ENCODE measurements at regions not wholly inside any gene's neighbourhood (a gene's known extent, or its start where the extent isn't known, plus 50 kb on each side); places are given as distances from the start of the nearest gene placed in this dataset.
"Not testable (repeated sequence)": the region's sequence is repeated elsewhere in the genome, so short reads cannot be mapped to it uniquely, and the experiment has no call there.

GRCh38 chr5:100421360-100421759 lies 113.8 kb upstream of the FAM174A start:
- H3K4me1 Mint-ChIP-seq: no peaks in the 10 kb centered on the region
- no peak overlapping the region for H3K4me3 Mint-ChIP-seq
- CTCF ChIA-PET: no interaction called here
- H3K27ac Mint-ChIP-seq: no peak overlapping the region
- peaks cover 14% of the 10 kb centered on the region for H3K9me3 Mint-ChIP-seq
- H3K36me3 Mint-ChIP-seq: no peaks in the 10 kb centered on the region
- no peak for DNase-seq
- H3K27me3 Mint-ChIP-seq: no peaks in the 10 kb centered on the region

DNA sequence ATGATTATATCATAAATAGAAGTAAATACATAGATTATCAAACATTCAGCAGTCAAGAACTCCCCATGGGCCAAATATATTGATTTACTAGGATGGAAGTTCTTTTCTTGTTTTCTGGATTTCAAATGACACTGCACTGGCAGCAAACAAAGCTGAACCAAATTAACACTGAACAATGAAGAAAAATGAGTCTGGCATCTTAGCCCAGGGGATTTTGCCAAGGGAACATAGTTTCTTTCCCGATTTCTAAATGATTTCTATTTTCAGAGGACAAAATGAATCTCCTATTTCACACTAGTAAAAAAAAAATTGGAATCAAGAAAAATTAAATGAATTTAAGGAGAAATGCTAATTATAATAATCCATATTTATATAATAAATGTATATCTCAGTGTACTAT lies 116.9 kb upstream of the FAM174A start:
- H3K36me3 Mint-ChIP-seq: no peaks in the 10 kb centered on the region
- no peaks in the 10 kb centered on the region for H3K9me3 Mint-ChIP-seq
- CTCF ChIA-PET: no interaction called here
- no peaks in the 10 kb centered on the region for H3K4me1 Mint-ChIP-seq
- H3K4me3 Mint-ChIP-seq: no peak overlapping the region
- DNase-seq: no peak
- no peaks in the 10 kb centered on the region for H3K27me3 Mint-ChIP-seq
- no peak overlapping the region for H3K27ac Mint-ChIP-seq

DNA sequence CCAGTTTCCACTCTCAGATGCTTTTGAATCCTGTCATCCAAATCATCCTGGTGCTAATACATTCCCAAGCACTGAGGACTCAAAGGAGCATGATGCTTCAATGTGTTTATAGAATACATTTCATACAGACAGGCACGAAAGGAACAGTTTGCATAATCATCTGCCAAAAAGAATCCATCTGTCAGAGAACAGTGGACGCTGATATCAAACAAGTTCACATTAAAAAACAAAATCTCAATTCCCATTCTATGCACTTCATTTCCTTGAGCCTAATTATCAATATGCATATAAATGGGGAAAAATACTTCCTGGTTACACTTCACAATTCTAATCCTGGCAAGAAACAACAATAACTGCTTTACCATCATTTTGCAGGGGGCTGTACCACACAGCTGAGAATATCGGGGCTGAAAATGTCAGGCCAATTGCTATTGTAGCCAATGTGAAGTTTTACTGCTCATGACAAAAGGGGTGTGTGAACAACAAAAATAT lies 125.5 kb upstream of the FAM174A start:
- CTCF ChIA-PET: no interaction called here
- H3K9me3 Mint-ChIP-seq: no peaks in the 10 kb centered on the region
- no peaks in the 10 kb centered on the region for H3K4me1 Mint-ChIP-seq
- no peak for DNase-seq
- no peak overlapping the region for H3K27ac Mint-ChIP-seq
- no peaks in the 10 kb centered on the region for H3K27me3 Mint-ChIP-seq
- H3K36me3 Mint-ChIP-seq: no peaks in the 10 kb centered on the region
- H3K4me3 Mint-ChIP-seq: no peak overlapping the region

DNA sequence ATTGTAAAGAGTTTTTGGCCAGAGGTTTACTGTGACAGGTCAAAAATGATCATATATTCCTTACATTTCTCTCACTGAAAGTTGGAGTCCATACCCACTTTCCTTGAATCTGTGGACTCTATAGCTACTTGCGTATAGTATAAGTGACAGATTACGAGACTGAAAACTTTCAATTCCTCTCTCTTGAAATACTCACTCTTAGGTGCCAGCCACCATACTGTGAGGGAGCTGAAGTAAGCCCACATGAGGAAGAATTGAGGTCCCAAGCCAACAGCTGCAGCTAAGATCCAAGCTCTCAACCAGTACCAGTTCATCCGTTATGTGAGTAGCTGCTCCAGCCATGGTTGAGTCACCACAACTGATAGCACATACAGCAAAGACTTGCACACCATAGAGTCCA lies 128.1 kb upstream of the FAM174A start:
- no peaks in the 10 kb centered on the region for H3K9me3 Mint-ChIP-seq
- CTCF ChIA-PET: no interaction called here
- no peak overlapping the region for H3K4me3 Mint-ChIP-seq
- DNase-seq: no peak
- no peak overlapping the region for H3K27ac Mint-ChIP-seq
- no peaks in the 10 kb centered on the region for H3K4me1 Mint-ChIP-seq
- H3K27me3 Mint-ChIP-seq: no peaks in the 10 kb centered on the region
- H3K36me3 Mint-ChIP-seq: no peaks in the 10 kb centered on the region

DNA sequence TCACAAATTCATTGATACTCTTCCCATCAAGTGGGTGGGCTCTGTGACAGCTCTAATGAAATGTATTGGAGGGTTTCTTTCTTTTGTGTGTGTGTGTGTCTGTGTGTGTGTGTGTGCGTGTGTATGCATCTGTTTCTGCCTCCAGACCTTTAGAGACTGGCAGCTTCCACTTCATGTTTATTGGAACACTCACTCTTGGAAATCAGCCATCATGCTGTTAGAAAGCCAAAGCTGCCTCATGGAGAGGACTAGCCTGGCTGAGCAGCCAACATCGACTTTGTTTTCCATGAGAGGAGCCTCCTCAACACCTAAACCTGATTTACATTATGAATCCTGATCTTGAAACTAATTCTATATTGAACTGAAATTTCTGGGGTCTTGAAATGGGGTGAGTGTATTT lies 128.5 kb upstream of the FAM174A start:
- H3K4me3 Mint-ChIP-seq: no peak overlapping the region
- DNase-seq: no peak
- H3K27me3 Mint-ChIP-seq: no peaks in the 10 kb centered on the region
- CTCF ChIA-PET: no interaction called here
- no peaks in the 10 kb centered on the region for H3K9me3 Mint-ChIP-seq
- no peaks in the 10 kb centered on the region for H3K4me1 Mint-ChIP-seq
- no peaks in the 10 kb centered on the region for H3K36me3 Mint-ChIP-seq
- no peak overlapping the region for H3K27ac Mint-ChIP-seq

DNA sequence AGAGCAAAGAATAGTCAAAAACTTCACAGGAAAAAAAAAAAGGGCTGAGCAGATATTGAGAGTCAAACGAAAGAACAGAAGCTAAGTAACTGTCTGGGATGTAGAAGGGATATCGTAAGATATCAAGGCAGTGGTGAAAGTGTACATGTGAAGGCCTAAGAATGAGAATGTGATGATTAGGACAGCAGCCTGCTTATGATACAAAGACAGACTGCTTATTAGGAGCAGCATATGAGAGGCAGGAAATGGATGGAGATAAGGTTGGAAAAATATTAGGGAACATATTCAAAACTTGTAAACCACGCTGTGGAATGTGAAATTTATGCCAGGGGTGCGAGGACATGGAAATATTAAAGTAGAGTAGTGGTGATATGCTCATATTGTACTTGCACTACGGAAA lies 133.1 kb upstream of the FAM174A start:
- no peaks in the 10 kb centered on the region for H3K9me3 Mint-ChIP-seq
- H3K4me1 Mint-ChIP-seq: no peaks in the 10 kb centered on the region
- H3K4me3 Mint-ChIP-seq: no peak overlapping the region
- no peak overlapping the region for H3K27ac Mint-ChIP-seq
- H3K36me3 Mint-ChIP-seq: no peaks in the 10 kb centered on the region
- no peak for DNase-seq
- H3K27me3 Mint-ChIP-seq: no peaks in the 10 kb centered on the region
- CTCF ChIA-PET: no interaction called here

- Mint-ChIP-seq H3K27me3 (no peaks in the 10 kb centered on the region), H3K4me1 (no peaks in the 10 kb centered on the region), H3K4me3 (no peak overlapping the region), H3K9me3 (no peaks in the 10 kb centered on the region), H3K27ac (no peak overlapping the region), H3K36me3 (no peaks in the 10 kb centered on the region)
- CTCF ChIA-PET: no interaction called here
- DNase-seq: no peak
Measured at GRCh38 chr5:100401149-100401548, 134.0 kb upstream of the FAM174A start.

DNA sequence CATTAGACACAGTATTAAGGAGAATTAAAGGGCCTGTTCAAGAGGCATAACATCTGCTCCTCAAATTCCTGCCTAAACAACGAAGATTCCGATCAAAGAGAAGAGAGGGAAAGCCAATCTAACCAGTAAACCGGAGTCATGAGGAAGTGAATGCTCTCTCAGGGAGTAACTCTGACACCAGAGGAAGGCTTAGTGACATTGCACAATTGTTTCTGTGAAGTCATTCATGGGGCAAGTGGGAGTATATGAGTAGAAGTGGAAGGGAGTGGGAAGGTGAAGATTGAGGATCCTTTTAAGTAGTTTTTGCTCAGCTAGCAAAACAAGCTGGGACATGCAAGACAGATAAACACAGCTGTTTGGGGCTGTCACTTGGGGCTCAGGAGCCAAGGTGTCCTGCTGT lies 136.4 kb upstream of the FAM174A start:
- H3K27me3 Mint-ChIP-seq, H3K4me3 Mint-ChIP-seq, CTCF ChIA-PET, H3K9me3 Mint-ChIP-seq, H3K36me3 Mint-ChIP-seq, DNase-seq, H3K27ac Mint-ChIP-seq, H3K4me1 Mint-ChIP-seq: not testable (repeated sequence)

- H3K9me3 Mint-ChIP-seq, H3K27me3 Mint-ChIP-seq, H3K27ac Mint-ChIP-seq, H3K36me3 Mint-ChIP-seq, H3K4me1 Mint-ChIP-seq, CTCF ChIA-PET, H3K4me3 Mint-ChIP-seq, DNase-seq: not testable (repeated sequence)
Measured at GRCh38 chr5:100379254-100379858, 155.8 kb upstream of the FAM174A start.

- H3K4me1 Mint-ChIP-seq, H3K4me3 Mint-ChIP-seq, H3K36me3 Mint-ChIP-seq, CTCF ChIA-PET, H3K9me3 Mint-ChIP-seq, H3K27me3 Mint-ChIP-seq, DNase-seq, H3K27ac Mint-ChIP-seq: not testable (repeated sequence)
Measured at GRCh38 chr5:100364757-100365478, 170.3 kb upstream of the FAM174A start.

- H3K4me3 Mint-ChIP-seq, H3K36me3 Mint-ChIP-seq, H3K27ac Mint-ChIP-seq, H3K27me3 Mint-ChIP-seq, CTCF ChIA-PET, H3K9me3 Mint-ChIP-seq, H3K4me1 Mint-ChIP-seq, DNase-seq: not testable (repeated sequence)
Measured at GRCh38 chr5:100364343-100364742, 170.8 kb upstream of the FAM174A start.

DNA sequence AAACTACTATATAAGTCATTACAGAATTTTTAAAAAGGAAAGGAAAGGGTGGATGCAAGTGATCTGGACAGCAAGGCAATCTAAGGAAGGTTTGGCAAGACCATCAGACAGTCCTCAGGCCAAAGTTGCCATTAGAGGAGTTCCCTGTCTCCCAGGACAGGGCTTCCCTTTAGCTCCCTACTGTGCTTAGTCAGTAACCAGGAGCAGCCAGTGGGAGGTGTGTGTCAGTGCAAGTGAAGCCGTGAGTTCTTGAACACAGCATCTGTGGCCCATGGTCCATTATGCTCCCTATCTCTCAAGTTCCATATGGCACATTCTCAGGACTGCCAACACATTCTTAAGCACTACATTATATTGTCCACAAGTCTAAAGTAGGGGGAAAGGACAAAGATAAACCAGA lies 175.2 kb upstream of the FAM174A start:
- H3K27me3 Mint-ChIP-seq, H3K4me3 Mint-ChIP-seq, H3K36me3 Mint-ChIP-seq, CTCF ChIA-PET, H3K9me3 Mint-ChIP-seq, H3K27ac Mint-ChIP-seq, DNase-seq, H3K4me1 Mint-ChIP-seq: not testable (repeated sequence)

GRCh38 chr5:100346269-100346668 lies 188.9 kb upstream of the FAM174A start:
- not testable (repeated sequence) for H3K4me1 Mint-ChIP-seq, H3K9me3 Mint-ChIP-seq, H3K36me3 Mint-ChIP-seq

DNA sequence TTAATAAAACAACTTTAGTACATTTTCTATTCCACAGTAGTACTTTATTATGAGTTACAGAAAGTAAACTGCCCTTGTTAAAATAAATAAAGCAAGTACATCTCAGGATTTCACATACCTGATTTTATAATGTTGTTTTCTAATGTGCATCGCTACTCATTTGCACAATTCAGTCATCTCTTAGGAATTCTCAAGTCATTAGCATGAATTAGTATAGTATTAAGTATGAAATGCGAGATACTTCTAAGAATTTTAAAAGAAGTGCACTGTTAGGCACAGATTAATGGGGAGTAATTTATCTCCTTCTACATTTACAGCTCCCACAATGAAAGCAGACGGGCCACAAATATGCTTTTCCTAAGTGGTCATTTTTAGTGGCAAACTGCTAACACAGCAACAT lies 193.7 kb upstream of the FAM174A start:
- DNase-seq, CTCF ChIA-PET, H3K4me3 Mint-ChIP-seq, H3K27ac Mint-ChIP-seq, H3K4me1 Mint-ChIP-seq, H3K36me3 Mint-ChIP-seq, H3K27me3 Mint-ChIP-seq, H3K9me3 Mint-ChIP-seq: not testable (repeated sequence)

More at GRCh38 chr5:100346269-100346668, 188.9 kb upstream of the FAM174A start:
- H3K4me3 Mint-ChIP-seq, H3K27me3 Mint-ChIP-seq, CTCF ChIA-PET, H3K27ac Mint-ChIP-seq, DNase-seq: not testable (repeated sequence)

DNA sequence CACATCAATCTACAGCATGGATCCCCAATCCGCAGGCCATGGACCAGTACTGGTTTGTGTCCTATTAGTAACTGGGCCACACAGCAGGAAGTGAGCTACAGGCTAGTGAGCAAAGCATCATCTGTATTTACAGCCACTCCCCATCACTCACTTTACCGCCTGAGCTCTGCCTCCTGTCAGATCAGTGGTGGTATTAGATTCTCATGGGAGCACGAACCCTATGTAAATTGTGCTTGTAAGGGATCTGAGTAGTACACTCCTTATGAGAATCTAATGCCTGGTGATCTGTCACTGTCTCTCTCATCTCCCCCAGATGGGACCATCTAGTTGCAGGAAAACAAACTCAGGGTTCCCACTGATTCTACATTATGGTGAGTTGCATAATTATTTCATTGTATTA lies 212.7 kb upstream of the FAM174A start:
- no peaks in the 10 kb centered on the region for H3K4me1 Mint-ChIP-seq
- no peaks in the 10 kb centered on the region for H3K9me3 Mint-ChIP-seq
- no peaks in the 10 kb centered on the region for H3K36me3 Mint-ChIP-seq
- H3K27me3 Mint-ChIP-seq: no peaks in the 10 kb centered on the region
- no peak overlapping the region for H3K4me3 Mint-ChIP-seq
- CTCF ChIA-PET: no interaction called here
- no peak overlapping the region for H3K27ac Mint-ChIP-seq
- DNase-seq: no peak
